Nephron progenitor cell (in vitro differentiated cells): ENCODE measurements at regions not wholly inside any gene's neighbourhood (a gene's known extent, or its start where the extent isn't known, plus 50 kb on each side); places are given as distances from the start of the nearest gene placed in this dataset.
"Not testable (repeated sequence)": the region's sequence is repeated elsewhere in the genome, so short reads cannot be mapped to it uniquely, and the experiment has no call there.

Source experiments
- DNase-seq: peaks from one replicate; pipeline ENCODE4 v3.0.0; 2021
- H3K27ac Mint-ChIP-seq: 2 replicates; pipeline ENCODE4 v1.8.0; 2021; ENCODE audit warnings: mild to moderate bottlenecking, moderate library complexity, mixed read lengths
- H3K27me3 Mint-ChIP-seq: 2 replicates; pipeline ENCODE4 v1.8.0; 2021; ENCODE audit warnings: mild to moderate bottlenecking, low read depth, mixed read lengths; ENCODE audit not compliant: poor library complexity
- H3K36me3 Mint-ChIP-seq: 2 replicates; pipeline ENCODE4 v1.8.0; 2021; ENCODE audit warnings: low read depth, mixed read lengths
- H3K4me1 Mint-ChIP-seq: 2 replicates; pipeline ENCODE4 v1.8.0; 2021; ENCODE audit warnings: mixed read lengths
- H3K4me3 Mint-ChIP-seq: 2 replicates; pipeline ENCODE4 v1.8.0; 2021; ENCODE audit warnings: mild to moderate bottlenecking, moderate library complexity, mixed read lengths
- H3K9me3 Mint-ChIP-seq: 2 replicates; pipeline ENCODE4 v1.8.0; 2021; ENCODE audit warnings: mild to moderate bottlenecking, moderate library complexity, mixed read lengths
- TF ChIP-seq, protein P1 (sequence below): fragments of 200-600 bp; sonication (generic); IDR thresholded peaks from 2 replicates; pipeline ENCODE4 v1.5.0; 2021; ENCODE audit warnings: antibody characterized with exemption

DNA sequence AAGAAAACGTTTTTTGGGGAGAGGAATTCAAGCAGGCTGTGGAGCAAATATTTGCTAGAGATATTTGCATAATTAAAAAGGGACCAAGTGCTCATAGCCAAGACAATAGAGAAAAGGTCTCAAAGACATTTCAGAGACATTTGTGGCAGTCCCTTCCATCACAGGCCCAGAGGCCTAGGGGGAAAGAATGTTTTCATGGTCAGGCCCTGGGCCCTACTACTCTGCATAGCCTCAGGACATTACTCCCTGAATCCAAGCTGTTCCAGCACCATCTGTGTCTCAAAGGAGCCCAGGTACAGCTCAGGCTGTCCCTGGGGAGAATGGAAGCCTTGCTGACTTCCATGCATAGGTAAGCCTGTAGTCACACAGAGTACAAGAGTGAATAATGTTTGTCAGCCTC lies 113.0 kb upstream of the KIF2A start:
- H3K27ac Mint-ChIP-seq: no peak overlapping the region
- no peak overlapping the region for H3K4me3 Mint-ChIP-seq
- no peaks in the 10 kb centered on the region for H3K4me1 Mint-ChIP-seq
- H3K27me3 Mint-ChIP-seq: peaks cover 8% of the 10 kb centered on the region
- no peaks in the 10 kb centered on the region for H3K36me3 Mint-ChIP-seq
- DNase-seq: no peak
- TF ChIP-seq, protein P1, sequence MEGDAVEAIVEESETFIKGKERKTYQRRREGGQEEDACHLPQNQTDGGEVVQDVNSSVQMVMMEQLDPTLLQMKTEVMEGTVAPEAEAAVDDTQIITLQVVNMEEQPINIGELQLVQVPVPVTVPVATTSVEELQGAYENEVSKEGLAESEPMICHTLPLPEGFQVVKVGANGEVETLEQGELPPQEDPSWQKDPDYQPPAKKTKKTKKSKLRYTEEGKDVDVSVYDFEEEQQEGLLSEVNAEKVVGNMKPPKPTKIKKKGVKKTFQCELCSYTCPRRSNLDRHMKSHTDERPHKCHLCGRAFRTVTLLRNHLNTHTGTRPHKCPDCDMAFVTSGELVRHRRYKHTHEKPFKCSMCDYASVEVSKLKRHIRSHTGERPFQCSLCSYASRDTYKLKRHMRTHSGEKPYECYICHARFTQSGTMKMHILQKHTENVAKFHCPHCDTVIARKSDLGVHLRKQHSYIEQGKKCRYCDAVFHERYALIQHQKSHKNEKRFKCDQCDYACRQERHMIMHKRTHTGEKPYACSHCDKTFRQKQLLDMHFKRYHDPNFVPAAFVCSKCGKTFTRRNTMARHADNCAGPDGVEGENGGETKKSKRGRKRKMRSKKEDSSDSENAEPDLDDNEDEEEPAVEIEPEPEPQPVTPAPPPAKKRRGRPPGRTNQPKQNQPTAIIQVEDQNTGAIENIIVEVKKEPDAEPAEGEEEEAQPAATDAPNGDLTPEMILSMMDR: no peak
- H3K9me3 Mint-ChIP-seq: peaks cover 32% of the 10 kb centered on the region

DNA sequence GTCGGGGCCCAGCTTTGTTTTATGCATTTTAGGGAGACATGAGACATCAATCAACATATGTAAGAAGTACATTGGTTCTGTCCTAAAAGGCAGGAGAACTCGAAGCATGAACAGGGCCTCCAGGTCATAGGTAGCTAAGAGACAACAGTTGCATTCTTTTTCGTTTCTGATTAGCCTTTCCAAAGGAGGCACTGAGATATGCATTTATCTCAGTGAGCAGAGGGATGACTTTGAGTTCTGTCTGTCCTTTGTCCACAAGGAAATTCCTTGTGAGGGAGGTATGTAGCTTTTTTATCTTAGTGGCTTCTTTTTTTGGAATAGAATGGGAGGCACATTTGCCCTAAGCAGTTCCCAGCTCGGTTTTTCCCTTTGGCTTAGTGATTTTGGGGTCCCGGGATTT lies 109.5 kb upstream of the KIF2A start:
- H3K27ac Mint-ChIP-seq: not testable (repeated sequence)

DNA sequence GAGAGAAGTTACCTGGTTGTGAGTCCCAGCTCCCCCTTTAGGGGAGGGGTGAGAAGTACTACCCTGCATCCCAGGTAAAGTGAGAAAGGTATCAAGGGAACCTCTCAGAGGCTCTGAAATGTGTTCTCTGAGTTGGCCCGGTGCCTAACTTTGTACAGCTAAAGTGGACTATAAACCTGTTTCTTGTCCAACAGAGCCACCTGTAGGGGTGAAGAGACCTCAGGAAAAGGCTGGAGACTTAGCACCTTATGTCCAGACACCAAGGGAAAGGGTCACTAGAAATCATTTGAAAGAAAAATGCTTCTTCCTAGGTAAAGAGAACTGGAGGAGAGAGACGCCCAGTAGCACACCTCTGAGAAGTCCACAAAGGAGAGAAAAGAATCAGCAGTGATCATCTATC lies 108.3 kb upstream of the KIF2A start:
- no peak for DNase-seq
- peaks cover 12% of the 10 kb centered on the region for H3K27me3 Mint-ChIP-seq
- H3K9me3 Mint-ChIP-seq: peaks cover 18% of the 10 kb centered on the region
- TF ChIP-seq, protein P1: no peak
- no peak overlapping the region for H3K4me3 Mint-ChIP-seq
- no peaks in the 10 kb centered on the region for H3K36me3 Mint-ChIP-seq
- no peak overlapping the region for H3K27ac Mint-ChIP-seq
- H3K4me1 Mint-ChIP-seq: no peaks in the 10 kb centered on the region

More for the DNA sequence above, 109.5 kb upstream of the KIF2A start:
- Mint-ChIP-seq H3K9me3 (peaks cover 28% of the 10 kb centered on the region), H3K27me3 (peaks cover 12% of the 10 kb centered on the region)
- H3K4me1 Mint-ChIP-seq, H3K4me3 Mint-ChIP-seq, H3K36me3 Mint-ChIP-seq, DNase-seq: not testable (repeated sequence)

DNA sequence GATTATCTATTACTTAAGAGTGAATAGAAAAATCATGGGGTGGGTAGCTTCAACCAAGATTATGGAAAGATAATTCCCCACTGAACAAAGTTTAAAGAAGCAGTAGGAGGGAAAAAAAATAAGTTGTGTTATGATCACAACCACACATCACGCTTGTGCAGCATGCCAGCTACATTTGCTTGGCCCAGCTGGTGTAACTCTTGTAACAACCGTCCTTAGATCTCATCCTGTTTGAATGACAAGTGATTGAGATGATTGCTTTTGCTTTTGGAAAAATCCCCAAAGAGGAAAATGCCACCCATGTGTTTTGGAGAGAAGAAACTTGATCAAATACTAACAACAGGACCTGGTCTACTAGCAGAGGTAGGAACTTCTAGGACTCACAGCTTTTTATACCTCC lies 107.6 kb upstream of the KIF2A start:
- Mint-ChIP-seq H3K27ac (no peak overlapping the region), H3K36me3 (no peaks in the 10 kb centered on the region), H3K4me1 (no peaks in the 10 kb centered on the region), H3K4me3 (no peak overlapping the region), H3K27me3 (peaks cover 12% of the 10 kb centered on the region), H3K9me3 (peaks cover 11% of the 10 kb centered on the region)
- DNase-seq: no peak
- TF ChIP-seq, protein P1: no peak

DNA sequence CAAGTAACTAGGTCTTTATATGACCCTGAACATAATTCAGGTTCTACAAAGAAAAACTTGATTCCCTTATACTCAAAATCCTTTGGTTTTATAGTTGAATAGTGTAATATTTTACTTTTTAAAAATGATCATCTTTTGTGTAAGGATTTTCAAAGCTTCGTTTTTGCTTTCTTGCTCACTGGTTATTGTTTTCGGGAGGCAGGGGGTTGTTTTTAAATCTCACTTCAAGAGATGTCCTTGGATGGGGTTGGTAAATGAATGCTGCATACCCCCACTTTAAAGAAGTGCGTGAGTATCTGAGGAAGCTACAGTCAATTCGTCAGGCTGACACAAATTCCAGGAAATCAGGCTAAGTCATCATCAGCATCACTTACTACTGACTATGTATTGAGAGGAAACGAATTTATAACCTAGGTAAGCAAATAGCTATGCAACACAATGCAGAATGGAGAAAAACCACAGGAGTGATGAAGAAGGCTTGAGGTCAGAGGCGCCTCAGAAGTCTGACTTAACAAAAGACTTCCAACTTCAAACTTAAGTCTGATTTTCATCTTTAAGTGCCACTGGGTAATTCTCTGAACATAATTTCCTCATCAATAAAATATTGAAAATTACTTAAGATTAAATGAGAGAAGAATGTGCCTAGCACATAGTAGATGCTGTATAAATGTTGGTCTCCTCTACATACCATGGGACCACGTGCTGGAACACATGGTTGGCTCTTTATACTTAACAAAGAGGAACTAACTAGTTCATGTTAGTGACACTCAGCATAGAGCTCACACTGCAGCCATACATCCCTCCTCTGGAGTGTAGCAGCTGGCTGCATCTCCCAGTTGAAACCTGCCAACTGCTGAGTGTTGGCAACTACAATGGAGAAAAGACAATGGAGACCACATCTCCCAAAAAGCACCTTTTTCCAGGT lies 106.0 kb upstream of the KIF2A start:
- no peaks in the 10 kb centered on the region for H3K36me3 Mint-ChIP-seq
- no peak for DNase-seq

DNA sequence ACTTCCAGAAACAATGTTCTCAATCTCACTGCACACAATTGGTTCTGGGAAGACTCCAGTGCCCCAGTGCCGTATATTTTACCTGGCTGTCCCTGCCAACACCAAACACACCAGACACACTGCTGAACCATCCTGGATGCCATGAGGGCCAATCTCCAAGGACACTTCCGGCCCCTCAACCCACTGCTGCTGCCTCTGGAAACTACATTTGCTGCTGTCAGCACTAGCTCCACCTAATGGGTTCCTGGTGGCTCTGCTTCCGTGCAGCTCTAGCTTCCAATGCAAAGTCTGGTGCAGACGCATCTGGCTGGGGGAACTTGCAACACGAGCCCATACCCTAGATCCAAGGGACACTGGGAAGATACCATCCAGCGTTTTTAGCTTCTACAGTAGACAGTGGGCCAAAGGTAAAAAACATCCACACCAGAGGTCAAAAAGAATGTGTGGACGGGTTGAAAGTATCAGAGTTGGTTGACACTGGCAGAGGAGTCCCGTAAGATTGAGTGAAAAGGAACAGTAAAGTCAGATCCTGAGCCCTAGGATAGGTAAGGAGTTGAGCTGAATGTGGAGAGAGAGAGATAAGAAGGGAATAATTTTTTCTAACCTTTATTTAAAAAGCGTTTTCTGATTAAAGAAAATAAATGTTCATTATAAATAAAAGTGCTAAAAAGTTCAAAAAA lies 99.7 kb upstream of the KIF2A start:
- no peaks in the 10 kb centered on the region for H3K9me3 Mint-ChIP-seq
- H3K27ac Mint-ChIP-seq: peak overlapping the region; percentile 53
- peaks cover 25% of the 10 kb centered on the region for H3K4me1 Mint-ChIP-seq
- TF ChIP-seq, protein P1: no peak
- no peaks in the 10 kb centered on the region for H3K27me3 Mint-ChIP-seq
- H3K4me3 Mint-ChIP-seq: no peak overlapping the region
- DNase-seq: peak; percentile 18
- no peaks in the 10 kb centered on the region for H3K36me3 Mint-ChIP-seq

More for the DNA sequence above, 106.0 kb upstream of the KIF2A start:
- Mint-ChIP-seq H3K4me1 (no peaks in the 10 kb centered on the region), H3K27ac (no peak overlapping the region), H3K27me3 (peaks cover 12% of the 10 kb centered on the region), H3K9me3 (no peaks in the 10 kb centered on the region), H3K4me3 (no peak overlapping the region)
- TF ChIP-seq, protein P1: no peak
